D341Med (cell line): ENCODE measurements at regions not wholly inside any gene's neighbourhood (a gene's known extent, or its start where the extent isn't known, plus 50 kb on each side); places are given as distances from the start of the nearest gene placed in this dataset.
"Not testable (repeated sequence)": the region's sequence is repeated elsewhere in the genome, so short reads cannot be mapped to it uniquely, and the experiment has no call there.

Experiments
- DNase-seq: peaks from one replicate; pipeline ENCODE4 v3.0.0; 2012; ENCODE audit warnings: low spot score

DNA sequence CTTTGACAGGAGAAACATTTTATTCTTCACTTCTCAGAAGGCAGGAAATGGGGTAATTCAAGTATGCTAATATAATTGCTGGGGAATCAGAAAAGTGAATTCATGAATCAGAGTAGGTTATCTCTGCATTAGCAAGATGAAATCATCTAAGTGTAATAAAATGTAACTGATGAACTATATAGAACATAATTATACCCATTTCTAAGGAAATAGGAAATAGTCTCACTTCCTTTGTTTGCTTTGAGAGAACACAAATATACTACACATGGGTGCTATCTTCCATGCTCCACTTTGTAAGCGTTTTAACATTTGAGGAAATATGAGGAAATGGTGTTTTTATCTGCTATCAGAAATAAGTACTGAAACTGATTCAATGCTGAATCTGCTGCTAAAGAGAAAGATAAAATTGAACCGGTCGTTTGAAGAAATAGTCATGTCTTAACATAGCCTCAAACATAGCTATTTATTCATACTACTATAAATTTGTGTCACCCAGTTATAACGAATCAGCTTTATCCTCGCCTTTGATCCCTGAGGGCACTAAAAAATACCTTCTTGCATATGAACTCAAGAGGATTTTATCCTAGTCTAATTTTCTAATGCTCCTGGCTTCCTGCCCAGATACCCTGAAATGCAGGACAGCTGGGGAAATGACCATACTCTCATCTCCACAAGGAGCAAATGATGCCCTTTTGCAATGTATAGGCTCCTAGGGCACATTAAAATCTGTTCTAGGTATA lies 696.0 kb downstream of the C12orf50 start:
- no peak for DNase-seq

DNA sequence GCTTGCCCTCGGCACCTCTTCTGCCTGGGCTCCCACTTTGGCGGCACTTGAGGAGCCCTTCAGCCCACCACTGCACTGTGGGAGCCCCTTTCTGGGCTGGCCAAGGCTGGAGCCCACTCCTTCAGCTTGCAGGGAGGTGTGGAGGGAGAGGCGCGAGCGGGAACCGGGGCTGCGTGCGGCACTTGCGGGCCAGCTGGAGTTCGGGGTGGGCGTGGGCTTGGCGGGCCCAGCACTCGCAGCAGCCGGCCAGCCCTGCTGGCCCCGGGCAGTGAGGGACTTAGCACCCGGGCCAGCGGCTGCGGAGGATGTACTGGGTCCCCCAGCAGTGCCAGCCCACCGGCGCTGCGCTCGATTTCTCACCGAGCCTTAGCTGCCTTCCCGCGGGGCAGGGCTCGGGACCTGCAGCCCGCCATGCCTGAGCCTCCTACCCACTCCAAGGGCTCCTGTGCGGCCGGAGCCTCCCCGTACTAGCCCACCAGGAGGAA lies 699.1 kb downstream of the C12orf50 start:
- DNase-seq: not testable (repeated sequence)

DNA sequence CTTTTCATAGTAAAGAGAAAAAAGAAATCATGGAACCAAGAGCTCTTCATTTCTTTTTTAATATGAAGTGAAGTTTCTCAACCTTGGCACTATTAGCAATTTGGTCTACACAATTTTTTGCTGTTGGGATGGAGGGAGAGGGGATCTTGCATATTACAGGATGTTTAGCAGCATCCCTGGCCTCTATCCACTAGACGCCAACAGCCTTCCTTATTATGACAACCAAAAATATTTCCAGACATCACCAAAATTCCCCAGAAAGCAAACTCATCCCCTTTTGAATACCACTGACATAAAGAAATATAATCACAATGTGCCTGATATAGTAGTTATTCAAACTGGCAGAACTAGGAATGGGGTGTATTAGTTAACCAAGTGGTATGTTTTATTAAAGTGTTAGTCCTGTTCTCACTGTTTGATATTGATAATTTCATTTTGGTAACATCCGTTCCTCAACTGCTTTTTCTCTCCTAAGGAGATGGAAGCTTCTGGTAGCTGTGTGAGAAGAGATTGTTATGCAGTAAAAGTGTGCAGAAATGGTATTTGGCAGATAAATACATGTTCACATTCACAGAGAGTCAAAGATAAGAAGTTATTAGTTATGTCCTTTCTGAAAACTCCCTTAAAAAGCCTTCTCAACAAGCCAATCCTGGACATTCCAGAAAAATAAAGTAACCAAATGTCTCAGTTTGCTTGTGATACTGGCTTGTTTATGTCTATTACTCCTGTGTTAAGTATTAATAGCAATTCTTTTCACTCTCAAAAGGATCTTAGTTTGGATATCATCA lies 699.9 kb downstream of the C12orf50 start:
- no peak for DNase-seq

DNA sequence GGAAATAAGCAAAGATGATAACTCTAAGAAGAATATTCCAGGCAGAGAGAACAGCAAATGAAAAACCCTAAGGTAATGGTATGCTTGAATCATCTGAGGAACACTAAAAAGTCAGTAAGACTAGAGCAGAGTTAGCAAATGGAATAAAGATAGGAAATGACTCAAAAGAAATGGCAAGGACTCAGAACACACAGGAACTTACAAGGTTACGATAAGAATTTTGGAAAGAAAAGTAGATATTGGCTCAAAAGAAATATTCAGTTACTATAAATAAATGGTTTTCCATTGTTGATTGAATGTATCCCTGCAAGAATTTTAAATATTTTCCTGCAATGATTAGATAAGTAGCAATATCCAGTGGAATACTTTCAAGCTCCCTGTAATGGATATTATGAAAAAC lies 705.8 kb downstream of the C12orf50 start:
- DNase-seq: no peak

DNA sequence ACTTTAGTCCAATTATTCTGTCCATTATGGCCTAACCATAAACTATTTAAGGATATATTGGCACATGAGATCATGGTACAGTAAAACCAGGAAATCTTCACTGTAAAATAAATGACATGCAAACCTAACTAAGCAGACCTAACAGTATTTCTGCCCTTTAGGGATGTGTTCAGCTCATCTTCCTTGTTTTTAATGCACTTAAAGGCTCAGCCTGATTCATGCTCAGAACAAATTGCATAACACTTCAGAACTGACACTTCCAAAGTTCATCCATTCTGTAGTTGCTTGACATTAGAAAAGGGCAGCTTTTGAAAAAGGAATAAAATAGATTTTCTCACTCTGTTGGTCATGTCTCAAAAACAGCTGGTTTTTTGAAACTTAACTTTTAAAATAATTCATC lies 708.5 kb downstream of the C12orf50 start:
- DNase-seq: no peak

DNA sequence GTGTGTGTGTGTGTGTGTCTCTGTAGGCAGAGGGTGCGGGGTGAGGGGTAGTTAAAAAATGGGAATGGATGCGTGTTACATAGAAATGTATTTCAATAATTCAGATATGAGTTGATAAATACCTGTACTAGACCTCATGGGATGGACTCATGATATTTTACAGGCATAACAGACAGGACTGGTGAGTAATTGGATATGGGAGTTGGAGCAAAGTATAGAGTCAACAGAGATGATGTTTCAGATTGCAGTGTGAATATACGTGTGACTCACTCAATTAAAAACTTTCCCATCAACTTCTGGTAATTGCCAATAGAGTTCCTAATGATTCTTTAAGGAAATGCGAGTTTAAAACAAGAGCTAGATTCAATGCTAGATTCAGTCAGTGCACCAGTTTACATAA lies 711.9 kb downstream of the C12orf50 start:
- no peak for DNase-seq

DNA sequence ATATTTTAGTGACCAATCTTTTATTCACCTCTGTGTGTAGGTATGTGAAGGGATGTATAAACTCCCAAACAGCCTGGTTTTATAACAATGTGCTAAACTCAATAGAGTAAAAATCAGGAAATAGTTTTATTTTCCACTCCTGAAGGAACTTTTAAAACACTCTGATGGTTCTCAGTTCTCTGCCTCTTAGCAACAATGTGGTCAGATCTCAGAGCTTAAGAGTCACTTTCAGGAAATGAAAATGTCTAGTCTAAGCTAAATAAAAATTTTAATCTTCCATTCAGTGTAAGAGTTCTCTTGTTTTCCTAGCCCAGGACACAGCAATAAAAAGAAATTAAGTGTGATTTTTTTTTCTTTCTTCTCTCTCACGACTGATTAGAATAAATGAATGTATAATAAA lies 718.0 kb downstream of the C12orf50 start:
- no peak for DNase-seq

DNA sequence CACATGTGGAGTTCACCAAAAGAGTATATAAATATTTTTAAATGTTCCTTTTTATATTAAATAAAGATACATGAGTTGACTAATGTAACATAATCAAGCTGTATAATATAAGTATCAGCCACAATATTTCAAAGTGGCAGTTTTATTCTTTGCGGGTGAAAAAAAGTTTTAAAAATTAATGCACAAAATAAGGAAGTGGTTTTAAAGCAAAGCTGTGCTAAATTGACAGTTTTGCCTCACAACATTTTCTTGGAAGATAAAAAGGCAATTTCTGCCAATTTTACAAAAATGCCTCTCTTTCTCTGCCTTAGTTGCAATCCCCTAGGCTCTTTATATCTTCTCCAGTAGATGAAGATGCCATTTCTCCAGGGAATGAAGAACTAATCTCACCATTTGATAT lies 719.1 kb downstream of the C12orf50 start:
- no peak for DNase-seq

DNA sequence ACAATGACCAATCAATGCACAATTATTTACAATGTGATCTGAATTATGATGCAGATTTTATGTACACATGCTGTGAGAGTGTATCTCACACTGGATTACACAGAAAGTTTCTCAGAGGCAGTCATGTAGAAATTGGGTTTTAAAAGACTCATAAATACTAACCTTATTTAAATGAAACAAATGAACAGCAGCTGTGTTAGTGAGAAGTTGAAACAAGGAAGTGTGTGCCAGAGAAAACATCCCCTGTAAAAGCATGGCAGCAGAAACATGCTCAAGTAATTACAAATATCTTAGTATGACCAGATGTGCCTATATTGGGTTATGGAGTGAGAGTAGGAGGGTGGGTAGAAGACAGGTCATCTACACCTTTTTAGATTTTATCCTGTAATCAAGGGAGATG lies 723.7 kb downstream of the C12orf50 start:
- no peak for DNase-seq

DNA sequence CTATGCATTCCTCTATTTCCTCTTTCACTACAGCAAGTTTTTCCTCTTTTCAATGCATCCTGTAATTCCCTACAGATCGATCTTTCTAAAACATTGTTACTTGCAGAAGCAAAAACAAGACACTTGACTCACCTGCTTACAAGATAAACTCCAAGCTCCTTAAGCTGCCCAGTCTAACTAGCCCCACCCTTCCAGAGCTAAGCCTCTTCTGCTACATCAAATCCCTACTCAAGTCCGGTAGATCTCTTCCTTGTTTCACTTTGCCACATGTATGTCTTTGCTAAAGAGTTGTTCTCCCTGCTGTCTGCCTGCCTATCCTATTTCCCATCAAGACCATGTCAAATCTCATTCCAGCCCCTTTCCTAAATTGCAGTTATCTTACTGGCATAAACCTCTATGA lies 724.8 kb downstream of the C12orf50 start:
- DNase-seq: peak; percentile 22

DNA sequence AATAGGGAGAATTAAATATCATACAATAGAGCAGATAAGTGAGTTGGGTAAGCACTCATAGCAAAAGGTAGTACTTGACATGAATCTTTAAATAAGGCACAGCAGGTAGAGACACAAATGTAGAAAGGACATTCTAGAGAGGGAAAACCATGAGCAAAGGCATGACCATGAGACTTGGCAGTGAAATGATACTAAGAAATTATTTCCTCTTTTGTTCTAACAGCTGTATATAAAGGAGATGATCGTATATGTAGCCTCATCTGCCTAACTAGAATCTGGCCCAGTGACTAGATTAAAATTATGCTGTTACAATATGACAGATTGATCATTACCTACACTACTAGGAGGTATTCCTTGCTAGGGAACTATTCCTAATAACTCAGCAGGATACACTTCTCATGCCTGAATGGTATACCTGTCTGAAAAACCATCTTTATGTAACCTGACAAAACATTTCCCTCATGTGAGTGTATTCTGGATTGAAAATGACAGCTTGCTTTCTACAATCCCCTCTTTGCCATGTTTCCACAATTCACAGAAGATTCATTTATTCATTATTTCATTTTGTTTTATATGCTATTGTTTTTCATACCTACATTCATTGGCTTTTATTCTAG lies 725.7 kb downstream of the C12orf50 start:
- no peak for DNase-seq

DNA sequence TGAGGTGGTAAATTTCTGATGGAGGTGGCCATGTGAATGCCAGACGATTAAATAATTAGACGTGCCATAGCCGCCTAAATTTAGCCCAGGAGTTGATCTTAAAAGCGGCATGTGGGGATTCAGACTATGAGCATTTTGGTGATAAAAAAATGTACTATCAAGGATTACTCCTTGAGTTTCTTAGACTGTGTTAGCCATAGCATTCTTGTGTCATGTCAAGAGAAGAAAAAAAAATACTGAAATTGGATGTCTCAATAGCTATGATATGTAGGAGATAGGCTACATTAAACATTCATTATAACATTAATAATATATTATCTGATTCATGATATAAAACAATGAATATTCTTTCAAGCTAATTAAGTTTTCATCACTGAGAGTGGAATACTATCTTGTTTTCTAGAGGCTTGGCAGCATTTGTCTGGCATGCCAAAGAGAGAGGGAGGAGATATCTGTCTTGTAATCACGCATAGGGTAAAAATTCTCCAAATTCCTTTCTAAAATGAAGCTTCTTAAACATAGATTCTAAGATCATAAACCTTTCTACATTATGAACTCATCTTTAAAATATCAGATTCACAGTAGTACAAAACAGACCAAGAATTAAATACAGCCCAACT lies 727.0 kb downstream of the C12orf50 start:
- DNase-seq: no peak

DNA sequence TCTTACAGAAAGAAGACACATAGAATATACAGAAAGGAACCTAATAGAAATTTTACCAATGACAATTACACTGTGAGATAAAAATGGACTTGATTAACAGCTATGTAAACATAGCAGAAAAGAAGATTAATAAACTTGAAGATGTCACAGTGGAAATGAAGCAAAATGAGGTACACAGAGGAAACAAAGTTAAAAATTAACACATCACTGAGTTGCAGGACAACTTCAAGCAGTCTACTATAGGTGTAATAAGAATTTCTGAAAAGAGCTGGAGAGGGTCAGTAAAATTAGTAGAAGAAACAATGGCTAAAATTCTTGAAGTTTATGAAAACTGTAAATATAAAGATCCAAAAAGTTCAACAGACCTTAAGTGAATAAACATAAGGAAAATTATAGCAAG lies 738.7 kb downstream of the C12orf50 start:
- no peak for DNase-seq

DNA sequence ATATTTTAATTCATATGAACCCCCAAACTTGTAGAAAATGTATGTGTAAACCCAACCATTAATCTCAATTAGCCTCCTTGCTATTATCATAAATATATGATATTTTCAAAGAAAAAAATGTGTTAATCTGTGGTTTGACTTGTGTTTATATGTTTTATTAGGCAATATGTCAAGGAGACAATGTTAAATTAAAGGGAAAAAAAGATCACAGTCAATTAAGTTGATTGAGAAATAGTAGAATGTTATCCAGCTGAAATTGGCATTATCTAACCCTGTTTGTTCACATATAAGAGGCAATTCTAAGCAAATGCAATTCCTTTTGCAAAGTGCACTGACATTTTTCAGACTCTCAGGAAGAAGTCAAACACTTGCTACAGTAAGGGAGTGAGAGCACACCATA lies 745.3 kb downstream of the C12orf50 start:
- no peak for DNase-seq

DNA sequence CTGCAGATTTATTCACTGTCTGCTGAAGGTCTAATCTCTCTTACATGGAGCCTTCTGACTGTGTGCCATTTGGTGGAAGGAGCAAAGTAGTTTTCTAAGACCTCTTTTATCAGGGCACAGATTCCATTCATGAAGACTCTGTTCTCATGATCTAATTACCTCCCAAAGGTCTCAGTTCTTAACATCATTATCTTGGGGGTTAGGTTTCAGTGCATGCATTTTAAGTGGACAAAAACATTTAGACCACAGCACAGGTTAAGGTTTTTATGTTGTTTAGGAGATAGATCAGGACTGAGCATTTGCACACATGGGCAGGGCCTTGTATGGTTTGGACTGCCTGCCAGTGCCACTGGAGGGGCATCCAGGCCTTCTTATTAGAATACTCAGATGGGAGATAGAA lies 746.1 kb downstream of the C12orf50 start:
- no peak for DNase-seq

DNA sequence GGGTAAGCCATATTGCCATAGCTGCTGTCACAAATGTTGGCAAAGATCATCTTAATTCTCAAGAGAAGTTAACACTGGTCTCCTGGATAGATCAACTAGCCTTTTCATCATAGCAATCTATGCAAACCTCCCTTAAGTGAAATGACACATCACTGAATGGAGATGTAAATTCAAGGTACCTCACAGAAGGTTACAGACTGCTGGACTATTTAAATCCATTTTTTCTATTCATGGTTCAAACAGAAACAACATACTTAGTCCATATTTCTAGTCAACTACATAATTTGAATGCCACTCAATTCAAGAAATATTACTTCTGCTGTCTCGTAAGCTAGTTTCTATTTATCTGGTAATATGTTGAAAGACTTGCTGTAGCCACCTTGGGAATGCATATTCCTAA lies 748.3 kb downstream of the C12orf50 start:
- no peak for DNase-seq

DNA sequence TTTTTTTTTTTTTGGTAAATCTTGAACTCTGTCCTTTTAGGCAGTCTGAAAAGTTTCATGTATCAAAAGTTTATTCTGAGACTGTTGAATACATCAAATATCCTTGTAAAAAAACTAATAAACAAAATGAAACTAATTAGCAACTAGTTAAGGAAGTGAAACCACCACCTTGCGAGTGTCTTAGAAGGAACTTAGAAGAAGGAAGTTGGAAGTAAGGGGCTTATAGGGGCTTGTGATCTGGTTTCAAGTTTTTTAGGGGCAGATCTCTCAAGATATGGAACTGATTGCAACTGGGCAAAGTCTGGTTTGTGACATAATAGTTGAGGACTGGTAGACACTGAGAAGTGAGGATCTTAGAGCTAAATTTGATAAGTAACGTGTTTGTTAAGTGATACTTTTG lies 748.8 kb downstream of the C12orf50 start:
- DNase-seq: no peak

DNA sequence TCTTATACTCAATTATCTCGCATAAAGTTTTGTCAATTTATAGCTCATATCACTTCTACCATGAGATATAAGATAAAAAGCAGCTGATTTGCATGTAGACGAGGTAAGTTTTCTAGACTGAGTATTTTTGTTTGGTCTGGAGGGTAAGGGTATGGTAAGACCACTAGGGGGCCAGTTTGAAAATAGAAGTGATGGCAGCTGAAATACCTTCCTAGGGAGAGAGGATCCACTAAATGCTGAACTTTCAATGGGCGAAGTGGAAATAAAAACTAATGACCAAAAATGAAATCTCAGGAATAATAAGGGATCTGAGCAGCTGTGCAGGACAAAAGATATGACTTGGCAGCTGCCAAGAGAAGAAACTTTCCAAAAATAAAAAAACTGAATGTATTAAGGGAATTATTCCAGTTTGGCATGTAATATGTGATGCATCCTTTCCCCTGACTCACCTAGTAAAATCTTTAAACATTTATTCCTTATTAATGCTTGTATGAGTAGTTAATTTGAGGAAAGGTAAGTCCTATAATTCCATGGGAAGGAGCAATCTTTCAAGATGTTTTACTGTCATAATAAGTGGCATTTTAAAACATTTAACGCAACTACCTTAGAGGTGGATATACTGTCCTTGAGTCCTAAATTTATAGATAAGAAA lies 754.5 kb downstream of the C12orf50 start:
- peak; percentile 33 for DNase-seq

DNA sequence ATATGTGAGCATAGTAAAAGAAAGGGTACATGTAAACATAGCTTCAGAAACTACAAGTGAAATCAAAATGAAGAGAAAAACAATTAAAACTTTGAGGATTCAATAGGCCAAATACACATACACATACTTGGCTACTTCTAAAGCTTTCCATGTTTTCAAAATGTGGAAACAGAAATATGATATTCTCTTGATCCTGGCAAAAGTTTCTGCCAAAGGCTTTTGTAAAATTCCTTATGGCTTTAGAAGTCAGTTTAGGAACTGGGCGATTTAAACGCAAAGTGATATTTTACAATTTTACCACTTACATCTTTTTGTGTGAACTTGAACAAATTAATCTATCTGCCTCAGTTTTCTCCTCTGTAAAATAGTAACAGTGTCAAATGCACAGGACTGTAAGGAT lies 756.4 kb downstream of the C12orf50 start:
- DNase-seq: no peak

DNA sequence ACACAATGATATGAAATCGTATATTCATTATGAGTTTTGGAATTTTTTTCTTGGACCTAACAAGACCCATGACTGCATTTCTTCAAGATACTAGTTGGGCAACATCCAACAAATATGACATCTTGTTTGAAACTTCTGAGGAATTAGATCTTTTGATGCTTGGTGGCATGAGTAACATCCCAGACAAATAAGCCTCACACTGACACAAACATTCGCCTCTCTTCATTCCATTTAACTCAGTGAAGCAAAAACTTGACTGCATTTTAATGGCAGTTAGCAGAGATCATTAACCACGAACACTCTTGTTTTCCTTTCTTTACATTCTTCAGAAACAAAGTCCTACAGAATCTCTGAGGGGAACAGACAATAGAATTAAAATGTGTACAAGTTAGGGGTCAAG lies 758.3 kb downstream of the C12orf50 start:
- DNase-seq: no peak

DNA sequence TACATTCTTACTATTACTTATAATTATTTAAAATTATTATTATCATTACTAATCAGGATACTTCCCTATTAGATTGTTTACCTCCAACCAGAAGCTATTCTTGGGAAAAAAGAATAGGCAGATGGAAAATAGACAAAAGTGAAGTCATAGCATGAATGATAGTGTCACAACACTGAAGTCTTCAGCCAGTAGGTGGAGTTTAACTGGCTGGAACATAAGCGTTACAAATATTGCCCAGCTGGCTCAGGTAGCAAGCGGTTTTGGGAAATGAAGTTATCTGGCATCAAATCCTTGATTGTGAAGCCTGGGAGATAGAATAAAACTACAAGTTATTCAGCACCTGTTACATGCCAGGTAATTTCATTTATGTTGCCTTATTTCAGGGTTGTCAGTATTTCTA lies 762.9 kb downstream of the C12orf50 start:
- no peak for DNase-seq

DNA sequence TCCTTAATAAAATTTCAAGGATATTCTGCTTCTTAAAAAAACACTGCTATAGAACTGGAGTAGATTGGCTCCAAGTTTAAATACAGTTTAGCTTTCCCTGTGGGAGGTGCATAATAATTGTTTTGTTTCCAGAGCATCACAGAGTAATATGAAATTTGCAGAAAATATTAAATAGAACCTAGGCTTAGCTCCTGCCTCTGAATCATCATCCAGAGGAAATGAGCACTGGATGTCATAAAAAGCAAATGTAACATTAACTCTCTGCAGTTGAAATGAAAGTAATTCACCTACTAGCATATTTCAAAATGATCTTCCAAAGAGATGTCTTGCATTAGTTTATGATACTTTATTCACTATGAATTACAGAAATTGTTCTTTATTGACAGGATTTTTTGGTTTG lies 769.8 kb downstream of the C12orf50 start:
- DNase-seq: no peak
